CD14-positive monocyte (primary cell): ENCODE measurements at regions not wholly inside any gene's neighbourhood (a gene's known extent, or its start where the extent isn't known, plus 50 kb on each side); places are given as distances from the start of the nearest gene placed in this dataset.

ENCODE experiments used
- DNase-seq, 3 donors: peaks; one replicate each; pipeline ENCODE4 v3.0.0-alpha.2; 2011 to 2022
- H2AFZ ChIP-seq: 2 replicates; pipeline ENCODE4 v1.6.0; 2012; ENCODE audit warnings: mild to moderate bottlenecking, low read depth, low read length, inconsistent platforms; ENCODE audit not compliant: insufficient read depth, poor library complexity, severe bottlenecking
- H3K27ac ChIP-seq, 2 donors: 1 replicate in 1 of 2; 2 replicates in 1 of 2; pipeline ENCODE4 v1.5.1; 2012 to 2013; ENCODE audit warnings: low read length in 2 of 2, control low read depth in 1 of 2, inconsistent platforms in 1 of 2, low read depth in 1 of 2, mild to moderate bottlenecking in 1 of 2
- H3K27me3 ChIP-seq, 2 donors: one replicate each; pipeline versions ENCODE4 v1.6.0 to v1.6.1; 2011 to 2013; ENCODE audit warnings: low read length in 2 of 2; ENCODE audit not compliant: control insufficient read depth in 2 of 2, insufficient read depth in 2 of 2
- H3K36me3 ChIP-seq, 2 donors: replicated peaks in 1 of 2; 1 replicate in 1 of 2; 2 replicates in 1 of 2; pipeline versions ENCODE4 v1.5.1 to v1.6.1; 2012 to 2013; ENCODE audit warnings: low read length in 2 of 2, control low read depth in 1 of 2, inconsistent platforms in 1 of 2, mild to moderate bottlenecking in 1 of 2; ENCODE audit not compliant: insufficient read depth in 2 of 2, control insufficient read depth in 1 of 2
- H3K4me1 ChIP-seq, 2 donors: 1 replicate in 1 of 2; 2 replicates in 1 of 2; pipeline versions ENCODE4 v1.5.1 to v1.6.1; 2012 to 2013; ENCODE audit warnings: low read length in 2 of 2, control low read depth in 1 of 2, inconsistent platforms in 1 of 2, mild to moderate bottlenecking in 1 of 2, moderate library complexity in 1 of 2; ENCODE audit not compliant: insufficient read depth in 2 of 2, control insufficient read depth in 1 of 2
- H3K4me2 ChIP-seq: replicated peaks from 2 replicates; pipeline ENCODE3; 2012; ENCODE audit warnings: low read length, moderate library complexity, mild to moderate bottlenecking; ENCODE audit not compliant: poor library complexity, severe bottlenecking; ENCODE audit errors: extremely low read depth
- H3K4me3 ChIP-seq, 3 experiments: fragments of 200-600 bp in 1 of 3; sonication (generic) in 1 of 3; replicated peaks in 1 of 3; 1 replicate in 2 of 3; 2 replicates in 1 of 3; pipeline ENCODE4 v1.5.1; 2011 to 2013; ENCODE audit warnings: low read length in 3 of 3, mild to moderate bottlenecking in 3 of 3, control low read depth in 2 of 3, low read depth in 2 of 3, inconsistent platforms in 1 of 3, moderate library complexity in 1 of 3
- H3K79me2 ChIP-seq: 2 replicates; pipeline ENCODE4 v1.6.0; 2012; ENCODE audit warnings: mild to moderate bottlenecking, control low read depth, inconsistent platforms, low read length, moderate library complexity; ENCODE audit not compliant: insufficient read depth
- H3K9ac ChIP-seq: 2 replicates; pipeline ENCODE4 v1.6.0; 2017; ENCODE audit warnings: low read length, mild to moderate bottlenecking; ENCODE audit not compliant: insufficient read depth, poor library complexity, severe bottlenecking
- H3K9me3 ChIP-seq, 2 donors: replicated peaks in 1 of 2; 1 replicate in 1 of 2; 2 replicates in 1 of 2; pipeline versions ENCODE4 v1.5.1 to v1.6.1; 2012 to 2013; ENCODE audit warnings: low read length in 2 of 2, control low read depth in 1 of 2; ENCODE audit not compliant: control insufficient read depth in 1 of 2, insufficient read depth in 1 of 2
- H4K20me1 ChIP-seq: 2 replicates; pipeline ENCODE4 v1.6.0; 2012; ENCODE audit warnings: mild to moderate bottlenecking, low read length, control low read depth, moderate library complexity; ENCODE audit not compliant: insufficient read depth
- H3K27ac Mint-ChIP-seq, 7 donors: one replicate each; pipeline ENCODE4 v1.8.0; 2020; ENCODE audit warnings: mild to moderate bottlenecking in 7 of 7, mixed read lengths in 7 of 7, moderate library complexity in 6 of 7, inconsistent platforms in 2 of 7
- H3K27me3 Mint-ChIP-seq, 3 donors: one replicate each; pipeline ENCODE4 v1.8.0; 2021 to 2022; ENCODE audit warnings: low read depth in 3 of 3, mild to moderate bottlenecking in 3 of 3, mixed read lengths in 3 of 3, moderate library complexity in 3 of 3, inconsistent platforms in 1 of 3
- H3K36me3 Mint-ChIP-seq, 2 donors: one replicate each; pipeline ENCODE4 v1.8.0; 2020; ENCODE audit warnings: mixed read lengths in 2 of 2, inconsistent platforms in 1 of 2, mild to moderate bottlenecking in 1 of 2
- H3K4me1 Mint-ChIP-seq: one replicate; pipeline ENCODE4 v1.8.0; 2020; ENCODE audit warnings: mild to moderate bottlenecking, mixed read lengths
- H3K4me3 Mint-ChIP-seq, 2 donors: one replicate each; pipeline ENCODE4 v1.8.0; 2020; ENCODE audit warnings: mild to moderate bottlenecking in 2 of 2, mixed read lengths in 2 of 2, moderate library complexity in 1 of 2
- H3K9me3 Mint-ChIP-seq, 7 donors: one replicate each; pipeline ENCODE4 v1.8.0; 2020 to 2022; ENCODE audit warnings: mixed read lengths in 7 of 7, mild to moderate bottlenecking in 6 of 7, moderate library complexity in 6 of 7, inconsistent platforms in 2 of 7
- CTCF ChIP-seq: fragments of 200-600 bp; IDR thresholded peaks from one replicate; pipeline ENCODE4 v1.8.0; 2022; ENCODE audit warnings: antibody characterized with exemption, mild to moderate bottlenecking
- WGBS: methylation state at CpG from one replicate; pipeline ENCODE4 v1.1.5; 2013; ENCODE audit warnings: missing lambda C conversion rate; ENCODE audit not compliant: insufficient coverage; 5-methylcytosine and 5-hydroxymethylcytosine counted together
- intact Hi-C, 2 donors: fragments of 100-400 bp; cut with micrococcal nuclease; formaldehyde crosslinking; loops; one replicate each; pipeline versions ENCODE4 v1.15.0 to v1.15.1; 2023

DNA sequence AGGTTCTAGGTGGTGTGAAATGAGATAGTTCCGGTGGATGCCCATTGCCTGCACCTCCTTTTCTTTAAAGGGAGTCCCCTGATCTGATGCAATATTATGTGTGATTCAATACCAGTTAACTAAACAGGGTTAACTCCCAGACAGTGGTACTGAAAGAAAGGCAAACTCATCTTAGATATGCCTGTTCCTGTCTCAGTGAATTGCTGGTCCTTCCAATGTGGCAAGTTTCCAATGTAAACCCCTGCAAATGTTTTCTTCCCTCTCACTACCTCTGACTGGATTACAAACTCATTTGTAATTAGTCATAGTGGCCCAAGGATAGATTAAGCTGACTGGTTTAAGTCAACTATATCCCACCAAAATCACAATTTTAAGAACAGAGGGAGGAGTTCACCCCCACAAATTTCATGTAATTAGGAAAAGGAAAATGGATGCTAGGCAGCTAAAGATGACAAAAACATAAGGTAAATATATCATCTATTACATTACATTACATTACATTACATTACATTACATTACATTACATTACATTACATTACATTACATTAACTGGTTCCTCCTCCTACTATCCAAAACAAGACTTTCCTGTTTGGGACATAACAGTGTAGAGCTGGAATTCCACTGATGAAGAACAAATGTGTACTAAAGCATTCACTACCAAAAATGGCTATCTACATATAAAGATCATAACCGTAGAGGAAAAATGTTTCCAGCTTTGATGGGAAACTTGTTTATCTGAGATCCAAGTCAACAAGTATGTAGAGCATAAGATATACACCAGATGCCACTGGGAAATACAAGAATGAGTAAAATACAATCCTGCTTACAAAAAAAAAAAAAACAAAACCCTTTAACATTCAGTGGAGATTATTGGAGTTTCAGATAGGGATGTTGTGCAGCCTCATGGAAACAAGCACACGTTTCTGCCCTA is 121.5 kb upstream of the SNX2 start:
- H3K4me3 ChIP-seq: no peak overlapping the region
- H4K20me1 ChIP-seq: no peaks in the 10 kb centered on the region
- peaks cover 0 to 2% (median 2%) of the 10 kb centered on the region in 3 donors for H3K27me3 Mint-ChIP-seq
- H3K4me1 ChIP-seq: no peaks in the 10 kb centered on the region
- no peak overlapping the region for H3K9ac ChIP-seq
- H3K27ac Mint-ChIP-seq: peak overlapping the region in 1 of 7 donors; percentile 2
- H3K9me3 Mint-ChIP-seq: peaks cover 0 to 8% (median 2%) of the 10 kb centered on the region in 7 donors
- no peaks in the 10 kb centered on the region for H3K9me3 ChIP-seq
- H2AFZ ChIP-seq: no peak overlapping the region
- no peak overlapping the region for H3K27ac ChIP-seq
- TF ChIP-seq CTCF: no peak
- H3K27me3 ChIP-seq: no peaks in the 10 kb centered on the region
- intact Hi-C loops: no loop called here
- no peak for DNase-seq
- no peaks in the 10 kb centered on the region for H3K36me3 ChIP-seq
- WGBS: 83% methylated on average over 1 of the region's 3 CpGs
- H3K4me2 ChIP-seq: no peak overlapping the region
- no peaks in the 10 kb centered on the region for H3K36me3 Mint-ChIP-seq
- no peaks in the 10 kb centered on the region for H3K4me1 Mint-ChIP-seq
- no peaks in the 10 kb centered on the region for H3K79me2 ChIP-seq
- no peak overlapping the region for H3K4me3 Mint-ChIP-seq

DNA sequence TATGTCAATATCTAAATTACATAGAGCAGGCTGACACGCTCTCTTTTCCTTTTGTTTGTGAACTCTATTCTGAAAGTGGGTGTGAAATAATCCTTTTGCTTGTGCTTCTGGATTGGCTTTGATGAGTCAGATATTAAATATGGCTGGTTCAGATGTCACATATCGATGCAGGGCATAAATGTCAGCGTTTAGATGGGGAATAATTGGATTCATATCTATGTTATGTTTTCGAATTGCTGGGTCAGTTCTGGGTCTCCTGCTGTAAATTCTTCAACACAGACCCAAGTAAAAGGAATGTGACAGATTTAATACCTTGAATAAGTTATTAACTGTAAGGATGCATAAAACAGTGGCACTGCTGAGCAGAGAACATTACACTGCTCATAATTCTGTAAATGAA is 118.7 kb upstream of the SNX2 start:
- DNase-seq: no peak
- no peak overlapping the region for H3K9ac ChIP-seq
- no peaks in the 10 kb centered on the region for H3K9me3 Mint-ChIP-seq
- no peaks in the 10 kb centered on the region for H3K27me3 ChIP-seq
- H3K27ac Mint-ChIP-seq: no peak overlapping the region
- H3K4me2 ChIP-seq: no peak overlapping the region
- intact Hi-C loops: no loop called here
- H4K20me1 ChIP-seq: no peaks in the 10 kb centered on the region
- 100% methylated on average over 1 of the region's 4 CpGs for WGBS
- peaks cover 0 to 2% (median 2%) of the 10 kb centered on the region in 3 donors for H3K27me3 Mint-ChIP-seq
- H3K4me3 Mint-ChIP-seq: no peak overlapping the region
- H3K36me3 Mint-ChIP-seq: no peaks in the 10 kb centered on the region
- H3K4me1 Mint-ChIP-seq: no peaks in the 10 kb centered on the region
- no peak overlapping the region for H3K27ac ChIP-seq
- H3K9me3 ChIP-seq: no peaks in the 10 kb centered on the region
- TF ChIP-seq CTCF: no peak
- no peak overlapping the region for H3K4me3 ChIP-seq
- no peaks in the 10 kb centered on the region for H3K4me1 ChIP-seq
- no peak overlapping the region for H2AFZ ChIP-seq
- no peaks in the 10 kb centered on the region for H3K79me2 ChIP-seq
- H3K36me3 ChIP-seq: no peaks in the 10 kb centered on the region
